Stimulated activated CD8-positive, alpha-beta memory T cell treated with anti-CD3 and anti-CD28 coated beads, Interleukin-7, amount 100 ng/mL, for 24 hours (primary cell): ENCODE measurements at regions not wholly inside any gene's neighbourhood (a gene's known extent, or its start where the extent isn't known, plus 50 kb on each side); places are given as distances from the start of the nearest gene placed in this dataset.
"Not testable (repeated sequence)": the region's sequence is repeated elsewhere in the genome, so short reads cannot be mapped to it uniquely, and the experiment has no call there.

Experiments
- DNase-seq: peaks from one replicate; pipeline ENCODE4 v3.0.0-alpha.2; 2020; ENCODE audit warnings: low read depth

DNA sequence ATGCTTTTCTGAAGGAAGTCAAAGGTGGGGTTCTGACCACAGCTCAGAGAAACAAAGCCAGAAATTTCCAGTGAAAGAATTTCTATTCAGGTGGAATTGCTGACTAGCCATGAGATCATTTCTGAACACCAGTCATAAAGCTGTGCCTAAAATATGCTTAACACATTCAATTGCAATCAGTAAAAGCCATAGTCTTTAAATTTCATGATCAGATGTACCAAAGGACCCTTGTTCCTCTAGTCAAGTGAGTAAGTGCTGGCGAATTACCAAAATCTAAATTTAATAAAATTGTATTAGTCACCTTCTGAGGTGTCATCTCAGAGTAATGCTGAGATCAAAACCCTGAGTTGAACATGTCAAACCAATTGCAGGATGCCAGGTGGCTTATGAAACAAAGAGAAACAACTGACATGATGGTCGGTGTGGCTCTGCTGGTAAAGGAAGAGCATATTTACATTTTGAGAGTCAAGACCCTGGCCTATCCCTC, 334.2 kb upstream of the CCNH start:
- no peak for DNase-seq

DNA sequence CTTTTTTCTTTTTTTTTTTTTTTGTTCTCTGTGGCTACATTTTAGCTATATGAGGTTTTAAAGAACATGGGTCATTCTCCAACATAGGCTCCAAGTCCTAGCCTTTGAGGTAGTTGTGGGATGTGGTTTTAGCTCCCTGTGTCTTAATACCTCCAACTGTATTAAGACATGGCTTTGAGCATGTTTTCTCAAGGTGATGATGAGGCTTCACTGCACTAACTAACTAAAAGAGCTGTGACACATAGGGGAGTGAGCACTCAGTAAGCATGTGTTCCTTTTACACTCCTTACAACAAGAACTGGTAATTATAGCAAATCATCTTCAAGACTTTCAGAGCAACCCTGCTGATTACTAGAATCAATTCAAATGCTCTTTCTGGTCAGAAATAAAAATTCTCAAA, 333.6 kb upstream of the CCNH start:
- no peak for DNase-seq

DNA sequence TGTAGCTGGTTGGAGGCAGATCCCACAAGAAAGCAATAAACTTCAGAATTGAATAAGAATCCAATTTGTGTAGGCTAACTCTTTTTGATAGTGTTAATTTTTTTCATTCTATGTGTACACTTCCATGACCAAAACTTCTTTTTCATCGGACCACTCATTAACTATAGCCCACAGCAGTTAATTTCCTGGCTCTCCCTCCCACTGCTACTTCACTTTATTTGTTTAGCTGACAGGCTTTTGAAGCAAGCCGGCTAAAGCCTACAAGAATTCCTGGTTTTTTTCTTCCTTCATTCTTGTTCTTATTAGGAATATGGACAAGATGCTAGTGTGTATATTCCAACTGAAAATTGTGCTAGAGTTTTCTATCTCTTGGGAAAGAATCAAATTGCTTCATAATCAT, 329.2 kb upstream of the CCNH start:
- DNase-seq: no peak

- DNase-seq: no peak
These were observed 323.2 kb upstream of the CCNH start for GRCh38 chr5:87735923-87736322.

DNA sequence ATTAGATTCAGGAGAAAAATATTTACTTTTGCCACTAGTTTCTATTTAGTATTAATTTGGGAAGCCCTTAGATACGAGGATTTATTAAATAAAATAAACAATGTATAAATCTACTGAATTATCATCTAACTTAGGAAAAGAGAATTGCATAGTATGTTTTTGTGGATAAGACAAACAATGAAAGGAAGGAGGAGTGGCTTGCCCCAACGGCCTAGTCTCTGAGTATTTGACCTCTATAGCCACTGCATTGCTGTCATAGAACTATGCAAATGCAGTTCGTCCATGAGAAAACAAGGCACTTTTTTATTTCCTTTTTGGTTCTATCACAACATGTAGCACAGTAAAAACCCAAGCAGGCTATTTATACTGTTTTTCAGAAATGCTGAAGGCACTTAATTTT, 321.2 kb upstream of the CCNH start:
- no peak for DNase-seq

- DNase-seq: no peak
These were observed 320.4 kb upstream of the CCNH start for GRCh38 chr5:87732875-87733768.

GRCh38 chr5:87729781-87730180, 317.1 kb upstream of the CCNH start:
- no peak for DNase-seq

DNA sequence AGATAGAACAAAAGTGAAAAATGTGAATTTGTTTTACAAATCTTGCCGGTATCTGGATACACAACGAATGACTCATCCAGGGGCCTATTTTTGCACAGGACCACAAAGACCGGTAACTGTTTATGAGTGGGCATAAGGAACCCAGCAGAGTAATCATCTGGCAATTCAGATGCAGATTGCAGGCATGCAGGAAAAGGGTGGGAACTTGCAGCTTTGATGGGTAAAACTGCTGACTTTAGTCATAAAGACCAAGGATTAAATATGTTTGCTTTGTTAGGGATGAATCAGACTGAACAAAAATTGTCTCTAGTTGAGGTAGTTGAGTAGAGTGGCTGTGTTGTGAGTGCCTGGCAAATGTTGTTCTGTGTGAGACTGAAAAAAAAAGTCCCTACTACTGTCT, 309.6 kb upstream of the CCNH start:
- DNase-seq: no peak

DNA sequence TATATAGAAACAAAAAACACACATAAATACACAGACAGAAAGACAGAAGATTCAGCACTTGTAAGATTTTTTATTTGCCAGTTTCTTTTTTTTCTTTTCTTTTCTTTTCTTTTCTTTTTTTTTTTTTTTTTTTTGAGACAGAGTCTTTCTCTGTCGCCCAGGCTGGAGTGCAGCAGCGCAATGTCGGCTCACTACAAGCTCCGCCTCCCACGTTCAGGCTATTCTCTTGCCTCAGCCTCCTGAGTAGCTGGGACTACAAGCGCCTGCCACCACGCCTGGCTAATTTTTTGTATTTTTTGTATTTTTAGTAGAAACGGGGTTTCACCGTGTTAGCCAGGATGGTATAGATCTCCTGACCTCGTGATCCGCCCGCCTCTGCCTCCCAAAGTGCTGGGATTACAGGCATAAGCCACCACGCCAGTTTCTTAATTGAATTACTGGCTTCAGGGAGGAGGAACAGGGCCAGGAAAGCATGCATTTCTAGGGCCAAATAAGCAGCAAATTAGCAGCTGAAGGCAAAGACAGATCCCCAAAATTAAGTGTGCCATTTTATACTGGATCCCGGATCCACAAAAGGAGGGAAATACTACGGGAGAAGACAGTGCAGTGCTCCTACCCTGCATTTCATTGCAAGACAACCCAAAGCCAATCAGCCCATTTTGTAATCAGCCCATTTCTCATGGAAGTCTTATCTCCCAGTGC, 305.6 kb upstream of the CCNH start:
- not testable (repeated sequence) for DNase-seq

GRCh38 chr5:87717761-87718160, 305.0 kb upstream of the CCNH start:
- no peak for DNase-seq

GRCh38 chr5:87705876-87706275, 293.1 kb upstream of the CCNH start:
- no peak for DNase-seq

DNA sequence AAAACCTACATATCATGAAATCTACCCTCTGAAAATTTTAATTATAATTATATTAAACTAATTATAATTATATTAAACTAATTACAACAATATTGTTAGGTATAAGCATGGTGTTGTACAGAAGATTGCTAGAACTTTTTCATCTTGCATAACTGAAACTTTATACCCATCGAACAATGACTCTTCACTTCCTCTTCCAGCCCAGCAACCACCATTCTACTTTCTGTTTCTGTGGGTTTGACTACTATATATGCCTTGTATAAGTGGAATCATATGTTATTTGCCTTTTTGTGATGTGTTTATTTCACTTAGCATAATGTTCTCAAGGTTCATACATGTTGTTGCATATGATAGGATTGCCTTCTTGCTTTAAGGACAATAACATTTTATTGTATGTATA, 274.2 kb upstream of the CCNH start:
- no peak for DNase-seq

GRCh38 chr5:87686018-87686417, 273.3 kb upstream of the CCNH start:
- DNase-seq: no peak

DNA sequence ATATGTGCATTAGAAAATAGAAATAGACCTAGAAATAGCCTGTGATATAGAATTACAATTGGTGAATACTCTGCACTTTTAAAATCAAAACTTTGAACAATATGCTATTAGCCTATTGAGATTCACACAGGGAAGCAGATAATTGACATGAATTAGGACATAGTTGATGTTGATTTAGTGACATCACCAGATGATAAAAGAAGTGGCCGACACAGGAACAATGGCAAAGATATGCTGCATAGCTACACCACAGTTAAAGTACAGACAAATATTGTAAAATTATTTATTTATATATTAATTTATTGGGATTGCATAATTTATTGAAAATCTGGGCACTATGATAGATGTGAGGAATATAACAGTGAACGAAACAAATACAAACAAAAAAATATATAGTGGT, 261.5 kb upstream of the CCNH start:
- DNase-seq: no peak

- no peak for DNase-seq
These were observed 258.4 kb upstream of the CCNH start for GRCh38 chr5:87671146-87671545.

- DNase-seq: no peak
These were observed 252.4 kb upstream of the CCNH start for GRCh38 chr5:87665166-87665565.

DNA sequence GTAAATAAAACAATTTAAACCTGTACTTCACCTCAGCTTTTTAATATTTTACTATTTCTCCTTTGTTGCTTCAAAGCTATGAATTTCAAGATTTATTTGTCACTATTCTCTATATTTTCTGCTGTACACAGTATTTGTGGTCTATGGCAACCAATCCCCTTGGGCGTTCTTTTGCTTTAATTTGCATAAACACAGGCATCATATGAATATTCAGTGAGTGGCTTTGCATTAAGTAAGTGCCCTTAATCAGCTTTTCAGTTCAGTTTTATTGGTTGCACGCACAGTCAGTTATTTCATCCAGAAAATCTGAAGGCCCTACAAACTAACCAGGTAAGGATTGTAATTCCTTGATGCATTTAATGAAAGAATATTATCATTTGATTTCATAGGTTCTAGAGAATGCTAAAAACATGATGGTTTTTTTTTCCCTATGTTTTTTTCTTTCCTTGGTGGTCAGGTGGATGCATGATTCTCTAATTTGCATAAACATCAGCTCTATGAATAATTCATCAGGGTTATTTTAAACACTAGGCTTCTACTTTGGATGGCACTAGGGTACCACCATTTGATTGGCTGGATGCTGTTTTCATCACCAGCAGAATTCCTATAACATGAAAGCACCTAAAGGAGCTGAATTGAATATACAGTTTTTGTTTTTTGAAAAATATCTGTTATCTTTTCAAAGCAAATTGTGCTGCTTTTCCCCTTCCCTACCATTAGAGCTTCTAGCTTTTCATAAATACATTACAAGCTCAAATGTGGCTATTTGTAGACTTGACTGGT, 249.2 kb upstream of the CCNH start:
- DNase-seq: no peak

DNA sequence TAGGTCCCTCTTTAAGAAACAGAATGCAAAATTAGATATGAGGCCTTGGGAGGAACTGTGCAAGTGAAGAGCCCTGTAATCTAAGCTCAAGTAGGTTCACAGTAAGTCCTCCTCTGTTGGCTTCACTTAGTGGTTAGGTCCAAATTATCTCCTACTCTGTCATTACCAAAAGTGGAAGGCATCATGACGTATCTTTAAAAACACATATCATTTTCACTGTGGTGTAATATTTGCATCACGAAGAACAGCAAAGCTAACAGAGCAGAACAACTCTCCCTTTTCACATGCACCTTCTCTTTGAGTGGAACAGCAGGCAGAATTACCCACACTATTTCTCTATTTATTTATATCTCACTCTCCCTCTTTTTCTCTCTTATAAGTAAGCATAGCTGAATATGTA, 240.5 kb upstream of the CCNH start:
- DNase-seq: no peak

DNA sequence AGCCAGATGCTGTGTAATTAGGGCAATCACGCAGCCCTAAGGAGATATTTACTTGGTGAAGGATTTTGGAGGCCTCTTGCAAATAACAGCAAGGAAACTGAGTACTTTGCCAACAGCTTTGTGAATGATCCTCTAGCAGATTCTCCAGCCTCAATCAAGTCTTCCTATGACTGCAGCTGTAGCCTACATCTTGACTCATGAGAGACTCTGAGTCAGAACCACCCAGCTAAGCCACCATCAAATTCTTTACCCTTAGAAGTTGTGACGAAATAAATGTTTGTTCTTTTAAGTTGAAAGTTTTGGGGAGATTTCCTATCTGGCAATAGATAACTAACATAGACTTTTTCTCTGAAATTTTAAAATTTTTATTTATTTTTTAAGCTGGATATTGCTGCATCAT, 237.6 kb upstream of the CCNH start:
- DNase-seq: no peak

- no peak for DNase-seq
These were observed 236.7 kb upstream of the CCNH start for GRCh38 chr5:87649455-87649854.

DNA sequence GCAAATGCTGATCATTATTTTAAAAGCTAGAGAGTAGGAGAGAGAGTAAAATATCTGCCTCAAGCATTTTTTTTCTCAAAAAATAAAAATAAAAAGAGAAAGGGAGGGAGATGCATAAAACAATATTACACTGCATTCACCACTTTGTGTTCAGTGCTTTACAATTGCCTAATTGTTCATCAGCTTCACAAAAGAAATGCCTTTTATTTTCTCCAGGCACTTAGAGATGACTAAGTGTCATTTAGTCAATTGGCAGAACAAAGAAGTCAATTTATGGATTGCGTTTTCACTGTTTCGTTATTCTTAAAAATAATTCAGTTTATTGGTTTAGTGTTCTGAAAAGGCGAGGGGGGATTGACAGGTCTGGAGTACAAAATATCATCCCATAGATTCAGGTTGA, 232.5 kb upstream of the CCNH start:
- DNase-seq: no peak

GRCh38 chr5:87640902-87641301, 228.2 kb upstream of the CCNH start:
- DNase-seq: no peak

DNA sequence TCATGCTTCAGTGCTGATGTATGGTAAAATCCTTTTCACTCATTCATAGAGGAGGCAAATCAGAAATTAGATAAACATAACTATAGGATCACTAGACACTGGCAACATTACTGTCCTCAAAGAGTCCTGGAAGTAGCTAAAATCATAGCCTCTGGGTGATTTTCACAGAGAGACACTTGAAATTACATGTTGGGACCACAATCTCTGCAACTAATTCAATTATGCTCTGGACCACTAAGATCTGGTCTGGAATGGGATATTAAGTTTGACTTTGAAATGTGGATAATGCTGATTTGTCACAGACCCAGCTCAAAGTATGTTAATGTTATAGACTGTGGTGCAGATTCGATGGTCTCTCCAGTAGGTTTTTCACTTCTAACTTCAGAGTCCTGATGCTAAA, 214.6 kb upstream of the CCNH start:
- no peak for DNase-seq
